Ovary (tissue), 3 donors: ENCODE measurements at regions not wholly inside any gene's neighbourhood (a gene's known extent, or its start where the extent isn't known, plus 50 kb on each side); places are given as distances from the start of the nearest gene placed in this dataset.
"Not testable (repeated sequence)": the region's sequence is repeated elsewhere in the genome, so short reads cannot be mapped to it uniquely, and the experiment has no call there.

Source experiments
- POLR2A ChIP-seq: fragments of 450-650 bp; IDR thresholded peaks from one replicate; pipeline ENCODE4 v1.6.1; 2017; ENCODE audit warnings: antibody characterized with exemption, mild to moderate bottlenecking, moderate library complexity
- TF ChIP-seq, protein P1 (sequence below), 3 donors: fragments of 450-650 bp in 2 of 3; fragments of 200-600 bp in 1 of 3; IDR thresholded peaks; one replicate each; pipeline versions ENCODE4 v1.5.1 to v1.8.0; 2016 to 2022; ENCODE audit warnings: antibody characterized with exemption in 3 of 3, mild to moderate bottlenecking in 1 of 3
- donor health status: DM: no; HTN: no; CAD: no.

DNA sequence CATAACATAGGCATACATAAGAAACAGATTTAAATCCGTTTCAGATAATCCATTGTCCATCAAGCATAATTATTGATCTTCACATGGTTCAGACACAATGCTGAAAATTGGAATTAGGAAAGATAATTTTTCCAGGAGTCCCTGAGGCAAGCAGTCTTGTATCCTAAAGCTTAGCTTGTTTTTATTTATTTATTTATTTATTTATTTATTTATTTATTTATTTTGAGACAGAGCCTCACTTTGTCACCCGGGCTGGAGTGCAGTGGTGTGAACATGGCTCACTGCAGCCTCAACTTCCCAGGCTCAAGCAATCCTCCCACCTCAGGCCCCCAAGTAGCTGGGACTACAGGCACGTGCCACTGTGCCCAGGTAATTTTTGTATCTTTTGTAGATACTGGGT, 89.7 kb upstream of the USP25 start:
- not testable (repeated sequence) for TF ChIP-seq POLR2A
- TF ChIP-seq, protein P1, sequence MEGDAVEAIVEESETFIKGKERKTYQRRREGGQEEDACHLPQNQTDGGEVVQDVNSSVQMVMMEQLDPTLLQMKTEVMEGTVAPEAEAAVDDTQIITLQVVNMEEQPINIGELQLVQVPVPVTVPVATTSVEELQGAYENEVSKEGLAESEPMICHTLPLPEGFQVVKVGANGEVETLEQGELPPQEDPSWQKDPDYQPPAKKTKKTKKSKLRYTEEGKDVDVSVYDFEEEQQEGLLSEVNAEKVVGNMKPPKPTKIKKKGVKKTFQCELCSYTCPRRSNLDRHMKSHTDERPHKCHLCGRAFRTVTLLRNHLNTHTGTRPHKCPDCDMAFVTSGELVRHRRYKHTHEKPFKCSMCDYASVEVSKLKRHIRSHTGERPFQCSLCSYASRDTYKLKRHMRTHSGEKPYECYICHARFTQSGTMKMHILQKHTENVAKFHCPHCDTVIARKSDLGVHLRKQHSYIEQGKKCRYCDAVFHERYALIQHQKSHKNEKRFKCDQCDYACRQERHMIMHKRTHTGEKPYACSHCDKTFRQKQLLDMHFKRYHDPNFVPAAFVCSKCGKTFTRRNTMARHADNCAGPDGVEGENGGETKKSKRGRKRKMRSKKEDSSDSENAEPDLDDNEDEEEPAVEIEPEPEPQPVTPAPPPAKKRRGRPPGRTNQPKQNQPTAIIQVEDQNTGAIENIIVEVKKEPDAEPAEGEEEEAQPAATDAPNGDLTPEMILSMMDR (IDR thresholded peaks at IDR 0.05), result not testable (repeated sequence)
